ENCODE measurements at regions not wholly inside any gene's neighbourhood (a gene's known extent, or its start where the extent isn't known, plus 50 kb on each side); places are given as distances from the start of the nearest gene placed in this dataset.

DNA sequence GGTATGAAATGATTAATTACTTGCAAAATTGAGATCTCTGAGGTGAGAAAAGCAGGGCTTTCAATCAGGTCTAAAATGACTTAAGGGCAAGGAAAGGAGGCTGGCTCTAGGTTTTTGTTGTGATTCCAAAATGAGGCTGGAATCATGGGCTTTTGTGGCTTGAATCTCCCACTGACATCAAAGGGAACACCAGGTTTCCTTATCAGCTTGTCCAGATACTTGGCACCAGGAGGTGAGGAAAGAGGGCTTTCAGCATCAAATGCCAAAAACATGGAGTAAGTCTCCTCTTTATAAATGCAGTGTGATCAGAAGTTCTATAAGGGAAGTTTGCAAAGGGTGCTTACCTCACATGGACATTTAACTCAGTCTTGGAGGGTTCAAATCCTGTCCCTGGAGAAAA, 402.3 kb downstream of the NDFIP2 start:
- H3K4me1 ChIP-seq (ENCODE audit: control insufficient read depth in 4 of 4, insufficient read depth in 4 of 4, low read length in 3 of 4) = no peaks in the 10 kb centered on the region
- no peak overlapping the region for H3K9ac ChIP-seq (ENCODE audit: low read depth in 1 of 2, low read length in 2 of 2)
- H3K27me3 ChIP-seq (ENCODE audit: control insufficient read depth in 4 of 4, insufficient read depth in 4 of 4, low read length in 3 of 4) = peaks cover 0 to 2% (median 0%) of the 10 kb centered on the region in 4 donors
- no peaks in the 10 kb centered on the region for H3K9me3 ChIP-seq (ENCODE audit: control insufficient read depth in 4 of 4, low read length in 3 of 4)
- TF ChIP-seq, protein P1, sequence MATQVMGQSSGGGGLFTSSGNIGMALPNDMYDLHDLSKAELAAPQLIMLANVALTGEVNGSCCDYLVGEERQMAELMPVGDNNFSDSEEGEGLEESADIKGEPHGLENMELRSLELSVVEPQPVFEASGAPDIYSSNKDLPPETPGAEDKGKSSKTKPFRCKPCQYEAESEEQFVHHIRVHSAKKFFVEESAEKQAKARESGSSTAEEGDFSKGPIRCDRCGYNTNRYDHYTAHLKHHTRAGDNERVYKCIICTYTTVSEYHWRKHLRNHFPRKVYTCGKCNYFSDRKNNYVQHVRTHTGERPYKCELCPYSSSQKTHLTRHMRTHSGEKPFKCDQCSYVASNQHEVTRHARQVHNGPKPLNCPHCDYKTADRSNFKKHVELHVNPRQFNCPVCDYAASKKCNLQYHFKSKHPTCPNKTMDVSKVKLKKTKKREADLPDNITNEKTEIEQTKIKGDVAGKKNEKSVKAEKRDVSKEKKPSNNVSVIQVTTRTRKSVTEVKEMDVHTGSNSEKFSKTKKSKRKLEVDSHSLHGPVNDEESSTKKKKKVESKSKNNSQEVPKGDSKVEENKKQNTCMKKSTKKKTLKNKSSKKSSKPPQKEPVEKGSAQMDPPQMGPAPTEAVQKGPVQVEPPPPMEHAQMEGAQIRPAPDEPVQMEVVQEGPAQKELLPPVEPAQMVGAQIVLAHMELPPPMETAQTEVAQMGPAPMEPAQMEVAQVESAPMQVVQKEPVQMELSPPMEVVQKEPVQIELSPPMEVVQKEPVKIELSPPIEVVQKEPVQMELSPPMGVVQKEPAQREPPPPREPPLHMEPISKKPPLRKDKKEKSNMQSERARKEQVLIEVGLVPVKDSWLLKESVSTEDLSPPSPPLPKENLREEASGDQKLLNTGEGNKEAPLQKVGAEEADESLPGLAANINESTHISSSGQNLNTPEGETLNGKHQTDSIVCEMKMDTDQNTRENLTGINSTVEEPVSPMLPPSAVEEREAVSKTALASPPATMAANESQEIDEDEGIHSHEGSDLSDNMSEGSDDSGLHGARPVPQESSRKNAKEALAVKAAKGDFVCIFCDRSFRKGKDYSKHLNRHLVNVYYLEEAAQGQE (IDR thresholded peaks at IDR 0.05) = no peak
- TF ChIP-seq RAD21 (IDR thresholded peaks at IDR 0.05) (no peak), YY1 (IDR thresholded peaks at IDR 0.05) (no peak), HNF4A (conservative IDR thresholded peaks at IDR 0.05) (no peak), RXRA (IDR thresholded peaks at IDR 0.05) (no peak), FOXA1 (IDR thresholded peaks at IDR 0.05) (no peak), JUND (IDR thresholded peaks at IDR 0.05) (no peak), SP1 (IDR thresholded peaks at IDR 0.05) (no peak), TAF1 (conservative IDR thresholded peaks at IDR 0.05) (no peak)
- TF ChIP-seq, protein P2, sequence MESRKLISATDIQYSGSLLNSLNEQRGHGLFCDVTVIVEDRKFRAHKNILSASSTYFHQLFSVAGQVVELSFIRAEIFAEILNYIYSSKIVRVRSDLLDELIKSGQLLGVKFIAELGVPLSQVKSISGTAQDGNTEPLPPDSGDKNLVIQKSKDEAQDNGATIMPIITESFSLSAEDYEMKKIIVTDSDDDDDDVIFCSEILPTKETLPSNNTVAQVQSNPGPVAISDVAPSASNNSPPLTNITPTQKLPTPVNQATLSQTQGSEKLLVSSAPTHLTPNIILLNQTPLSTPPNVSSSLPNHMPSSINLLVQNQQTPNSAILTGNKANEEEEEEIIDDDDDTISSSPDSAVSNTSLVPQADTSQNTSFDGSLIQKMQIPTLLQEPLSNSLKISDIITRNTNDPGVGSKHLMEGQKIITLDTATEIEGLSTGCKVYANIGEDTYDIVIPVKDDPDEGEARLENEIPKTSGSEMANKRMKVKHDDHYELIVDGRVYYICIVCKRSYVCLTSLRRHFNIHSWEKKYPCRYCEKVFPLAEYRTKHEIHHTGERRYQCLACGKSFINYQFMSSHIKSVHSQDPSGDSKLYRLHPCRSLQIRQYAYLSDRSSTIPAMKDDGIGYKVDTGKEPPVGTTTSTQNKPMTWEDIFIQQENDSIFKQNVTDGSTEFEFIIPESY (IDR thresholded peaks at IDR 0.05) = no peak
- TF ChIP-seq, protein P3, sequence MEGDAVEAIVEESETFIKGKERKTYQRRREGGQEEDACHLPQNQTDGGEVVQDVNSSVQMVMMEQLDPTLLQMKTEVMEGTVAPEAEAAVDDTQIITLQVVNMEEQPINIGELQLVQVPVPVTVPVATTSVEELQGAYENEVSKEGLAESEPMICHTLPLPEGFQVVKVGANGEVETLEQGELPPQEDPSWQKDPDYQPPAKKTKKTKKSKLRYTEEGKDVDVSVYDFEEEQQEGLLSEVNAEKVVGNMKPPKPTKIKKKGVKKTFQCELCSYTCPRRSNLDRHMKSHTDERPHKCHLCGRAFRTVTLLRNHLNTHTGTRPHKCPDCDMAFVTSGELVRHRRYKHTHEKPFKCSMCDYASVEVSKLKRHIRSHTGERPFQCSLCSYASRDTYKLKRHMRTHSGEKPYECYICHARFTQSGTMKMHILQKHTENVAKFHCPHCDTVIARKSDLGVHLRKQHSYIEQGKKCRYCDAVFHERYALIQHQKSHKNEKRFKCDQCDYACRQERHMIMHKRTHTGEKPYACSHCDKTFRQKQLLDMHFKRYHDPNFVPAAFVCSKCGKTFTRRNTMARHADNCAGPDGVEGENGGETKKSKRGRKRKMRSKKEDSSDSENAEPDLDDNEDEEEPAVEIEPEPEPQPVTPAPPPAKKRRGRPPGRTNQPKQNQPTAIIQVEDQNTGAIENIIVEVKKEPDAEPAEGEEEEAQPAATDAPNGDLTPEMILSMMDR (IDR thresholded peaks at IDR 0.05; ENCODE audit: low read depth, low read length, missing input control) = no peak
- TF ChIP-seq, protein P4, sequence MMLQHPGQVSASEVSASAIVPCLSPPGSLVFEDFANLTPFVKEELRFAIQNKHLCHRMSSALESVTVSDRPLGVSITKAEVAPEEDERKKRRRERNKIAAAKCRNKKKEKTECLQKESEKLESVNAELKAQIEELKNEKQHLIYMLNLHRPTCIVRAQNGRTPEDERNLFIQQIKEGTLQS (IDR thresholded peaks at IDR 0.05) = no peak
- H3K27ac ChIP-seq (ENCODE audit: low read depth in 1 of 2, low read length in 2 of 2) = no peak overlapping the region
- DNase-seq (ENCODE audit: low spot score) = no peak
- no peak overlapping the region for H3K4me3 ChIP-seq (ENCODE audit: low read depth in 1 of 3, low read length in 3 of 3)
- H3K36me3 ChIP-seq (ENCODE audit: control insufficient read depth in 4 of 4, insufficient read depth in 3 of 4, low read depth in 1 of 4, low read length in 3 of 4) = no peaks in the 10 kb centered on the region

DNA sequence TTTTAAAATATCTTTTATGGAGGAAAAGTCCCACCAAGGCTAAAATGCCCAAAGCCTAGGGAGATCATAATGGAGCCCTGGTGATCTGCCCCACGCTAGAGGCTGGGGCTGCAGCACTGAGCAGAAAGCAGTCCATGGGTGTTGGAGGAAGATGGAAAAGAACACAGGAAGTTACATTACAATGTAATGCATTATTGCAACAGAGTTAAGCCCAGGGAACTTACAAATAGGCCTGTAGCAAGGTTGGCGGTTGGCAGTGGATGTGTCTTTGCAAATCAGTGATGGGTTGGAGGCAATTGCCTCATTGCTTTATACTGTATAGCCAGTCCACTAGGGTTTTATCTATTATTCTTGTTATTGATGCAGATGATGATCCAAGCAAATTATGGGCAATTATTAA, 399.9 kb downstream of the NDFIP2 start:
- Histone ChIP-seq H3K4me1 (ENCODE audit: control insufficient read depth in 4 of 4, insufficient read depth in 4 of 4, low read length in 3 of 4) (no peaks in the 10 kb centered on the region), H3K9me3 (ENCODE audit: control insufficient read depth in 4 of 4, low read length in 3 of 4) (peaks cover 0 to 4% (median 0%) of the 10 kb centered on the region in 4 donors), H3K4me3 (ENCODE audit: low read depth in 1 of 3, low read length in 3 of 3) (no peak overlapping the region), H3K27ac (ENCODE audit: low read depth in 1 of 2, low read length in 2 of 2) (no peak overlapping the region), H3K36me3 (ENCODE audit: control insufficient read depth in 4 of 4, insufficient read depth in 3 of 4, low read depth in 1 of 4, low read length in 3 of 4) (no peaks in the 10 kb centered on the region), H3K9ac (ENCODE audit: low read depth in 1 of 2, low read length in 2 of 2) (no peak overlapping the region), H3K27me3 (ENCODE audit: control insufficient read depth in 4 of 4, insufficient read depth in 4 of 4, low read length in 3 of 4) (no peaks in the 10 kb centered on the region)
- DNase-seq (ENCODE audit: low spot score) = no peak
- WGBS = 90% methylated on average over 2 of the region's 2 CpGs
- no peak for TF ChIP-seq EGR1 (IDR thresholded peaks at IDR 0.05; ENCODE audit: low read depth in 2 of 2)
- TF ChIP-seq, protein P3 (IDR thresholded peaks at IDR 0.05; ENCODE audit: low read depth, low read length, missing input control) = no peak
- TF ChIP-seq, protein P1 (IDR thresholded peaks at IDR 0.05) = no peak
- TF ChIP-seq RXRA (IDR thresholded peaks at IDR 0.05) = no peak
- TF ChIP-seq, protein P2 (IDR thresholded peaks at IDR 0.05) = no peak
- no peak for TF ChIP-seq FOXA2 (IDR thresholded peaks at IDR 0.05)
- no peak for TF ChIP-seq TAF1 (conservative IDR thresholded peaks at IDR 0.05)
- TF ChIP-seq, protein P5, sequence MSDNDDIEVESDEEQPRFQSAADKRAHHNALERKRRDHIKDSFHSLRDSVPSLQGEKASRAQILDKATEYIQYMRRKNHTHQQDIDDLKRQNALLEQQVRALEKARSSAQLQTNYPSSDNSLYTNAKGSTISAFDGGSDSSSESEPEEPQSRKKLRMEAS (IDR thresholded peaks at IDR 0.05) = no peak
- no peak for TF ChIP-seq RAD21 (IDR thresholded peaks at IDR 0.05)
- TF ChIP-seq HNF4G (IDR thresholded peaks at IDR 0.05) = no peak
- no peak for TF ChIP-seq HNF4A (conservative IDR thresholded peaks at IDR 0.05)

Data from liver (tissue), 8 donors.